GM23338 (cell line): ENCODE measurements at regions not wholly inside any gene's neighbourhood (a gene's known extent, or its start where the extent isn't known, plus 50 kb on each side); places are given as distances from the start of the nearest gene placed in this dataset.
A peak's percentile ranks its signal among the peaks of the same experiment; 100 is the strongest.

ENCODE experiments used
- ATAC-seq: fragments of 200-7000 bp; cut with Tn5 transposase; 3 replicates; pipeline ENCODE4 v1.9.1; 2020
- DNase-seq: peaks from one replicate; pipeline ENCODE4 v3.0.0-alpha.2; 2015; ENCODE audit warnings: low spot score
- H2AFZ ChIP-seq: fragments of 200-600 bp; sonication (generic); 2 replicates; pipeline ENCODE4 v1.8.0; 2016; ENCODE audit warnings: antibody characterized with exemption, mild to moderate bottlenecking, moderate library complexity
- H3F3A ChIP-seq: fragments of 200-600 bp; sonication (generic); replicated peaks from 2 replicates; pipeline ENCODE4 v1.8.0; 2017; ENCODE audit warnings: antibody characterized with exemption, mixed run types, low read depth
- H3K27ac ChIP-seq: fragments of 200-600 bp; sonication (generic); 2 replicates; pipeline ENCODE4 v1.6.1; 2016; ENCODE audit warnings: low read depth
- H3K27me3 ChIP-seq: fragments of 200-600 bp; sonication (generic); 2 replicates; pipeline ENCODE4 v1.8.0; 2016; ENCODE audit warnings: mild to moderate bottlenecking, mixed run types, moderate library complexity; ENCODE audit not compliant: insufficient read depth
- H3K36me3 ChIP-seq: fragments of 200-600 bp; sonication (generic); 2 replicates; pipeline ENCODE4 v1.8.0; 2016; ENCODE audit warnings: mild to moderate bottlenecking; ENCODE audit not compliant: insufficient read depth
- H3K4me1 ChIP-seq: fragments of 200-600 bp; sonication (generic); 2 replicates; pipeline ENCODE4 v1.8.0; 2016; ENCODE audit warnings: mild to moderate bottlenecking, moderate library complexity; ENCODE audit not compliant: insufficient read depth
- H3K4me2 ChIP-seq: fragments of 200-600 bp; sonication (generic); 2 replicates; pipeline ENCODE4 v1.7.1; 2017; ENCODE audit warnings: mixed run types
- H3K4me3 ChIP-seq: fragments of 200-600 bp; sonication (generic); 2 replicates; pipeline ENCODE4 v1.6.1; 2016; ENCODE audit warnings: mixed run types
- H3K79me2 ChIP-seq: fragments of 200-600 bp; sonication (generic); replicated peaks from 2 replicates; pipeline ENCODE4 v1.8.0; 2017; ENCODE audit warnings: mild to moderate bottlenecking; ENCODE audit not compliant: insufficient read depth
- H3K9me2 ChIP-seq: fragments of 200-600 bp; sonication (generic); 2 replicates; pipeline ENCODE4 v1.8.0; 2017; ENCODE audit not compliant: insufficient read depth
- H4K20me1 ChIP-seq: fragments of 200-600 bp; sonication (generic); replicated peaks from 2 replicates; pipeline ENCODE4 v1.8.0; 2017; ENCODE audit warnings: mild to moderate bottlenecking; ENCODE audit not compliant: insufficient read depth
- H3K27ac Mint-ChIP-seq: 2 replicates; pipeline ENCODE4 v1.8.0; 2020; ENCODE audit warnings: inconsistent platforms, mild to moderate bottlenecking, moderate library complexity, mixed read lengths
- H3K27me3 Mint-ChIP-seq: 3 replicates; pipeline ENCODE4 v1.8.0; 2022; ENCODE audit warnings: low read depth, mild to moderate bottlenecking, moderate library complexity, mixed read lengths, inconsistent platforms; ENCODE audit not compliant: insufficient read depth, poor library complexity
- H3K36me3 Mint-ChIP-seq: 3 replicates; pipeline ENCODE4 v1.8.0; 2021; ENCODE audit warnings: low read depth, mild to moderate bottlenecking, inconsistent platforms, moderate library complexity, mixed read lengths
- H3K4me1 Mint-ChIP-seq: 3 replicates; pipeline ENCODE4 v1.8.0; 2020; ENCODE audit warnings: mild to moderate bottlenecking, inconsistent platforms, mixed read lengths
- H3K4me3 Mint-ChIP-seq: 3 replicates; pipeline ENCODE4 v1.8.0; 2021; ENCODE audit warnings: moderate library complexity, mild to moderate bottlenecking, inconsistent platforms, mixed read lengths
- H3K9me3 Mint-ChIP-seq: 3 replicates; pipeline ENCODE4 v1.8.0; 2020; ENCODE audit warnings: moderate library complexity, mild to moderate bottlenecking, inconsistent platforms, mixed read lengths
- CTCF ChIP-seq, 2 experiments: fragments of 200-600 bp in 1 of 2; sonication (generic) in 1 of 2; conservative IDR thresholded peaks; 2 replicates each; pipeline versions ENCODE4 v1.5.1 to v1.6.1; 2016 to 2017; ENCODE audit warnings: antibody characterized with exemption in 2 of 2, low read depth in 2 of 2, mild to moderate bottlenecking in 2 of 2, moderate library complexity in 1 of 2
- ETS1 ChIP-seq: IDR thresholded peaks from 2 replicates; pipeline ENCODE4 v1.6.1; 2016; ENCODE audit warnings: antibody characterized with exemption
- EZH2 ChIP-seq: fragments of 200-600 bp; sonication (generic); IDR thresholded peaks from one replicate; pipeline ENCODE4 v1.8.0; 2017; ENCODE audit warnings: antibody characterized with exemption, mild to moderate bottlenecking, low read depth; ENCODE audit not compliant: unreplicated experiment
- JUNB ChIP-seq: IDR thresholded peaks from one replicate; pipeline ENCODE4 v1.6.1; 2016; ENCODE audit warnings: antibody characterized with exemption; ENCODE audit not compliant: unreplicated experiment
- NANOG ChIP-seq: IDR thresholded peaks from 2 replicates; pipeline ENCODE4 v1.6.1; 2016; ENCODE audit warnings: antibody characterized with exemption, borderline replicate concordance
- POLR2AphosphoS5 ChIP-seq: IDR thresholded peaks from 2 replicates; pipeline ENCODE4 v1.6.1; 2016; ENCODE audit warnings: antibody characterized with exemption, low read depth
- REST ChIP-seq: IDR thresholded peaks from one replicate; pipeline ENCODE4 v1.6.1; 2018; ENCODE audit warnings: antibody characterized with exemption; ENCODE audit not compliant: unreplicated experiment
- STAT1 ChIP-seq: IDR thresholded peaks from one replicate; pipeline ENCODE4 v1.6.1; 2016; ENCODE audit warnings: antibody characterized with exemption; ENCODE audit not compliant: unreplicated experiment
- ZNF114 ChIP-seq: fragments of 250-450 bp; sonication (Bioruptor Pico); IDR thresholded peaks from 2 replicates; pipeline ENCODE4 v1.5.0; 2020; ENCODE audit warnings: mild to moderate bottlenecking, moderate library complexity
- ZNF331 ChIP-seq: fragments of 250-450 bp; sonication (Bioruptor Pico); IDR thresholded peaks from 2 replicates; pipeline ENCODE4 v1.5.0; 2020; ENCODE audit warnings: low read depth, mild to moderate bottlenecking, moderate library complexity

- no peak for TF ChIP-seq EZH2
- TF ChIP-seq ZNF331 (CRISPR knock-in tag), result no peak
- TF ChIP-seq ETS1, result no peak
- TF ChIP-seq REST, result no peak
- TF ChIP-seq NANOG, result no peak
Observed at GRCh38 chr9:79257228-79257781, 314.5 kb upstream of the TLE4 start (continued).

DNA sequence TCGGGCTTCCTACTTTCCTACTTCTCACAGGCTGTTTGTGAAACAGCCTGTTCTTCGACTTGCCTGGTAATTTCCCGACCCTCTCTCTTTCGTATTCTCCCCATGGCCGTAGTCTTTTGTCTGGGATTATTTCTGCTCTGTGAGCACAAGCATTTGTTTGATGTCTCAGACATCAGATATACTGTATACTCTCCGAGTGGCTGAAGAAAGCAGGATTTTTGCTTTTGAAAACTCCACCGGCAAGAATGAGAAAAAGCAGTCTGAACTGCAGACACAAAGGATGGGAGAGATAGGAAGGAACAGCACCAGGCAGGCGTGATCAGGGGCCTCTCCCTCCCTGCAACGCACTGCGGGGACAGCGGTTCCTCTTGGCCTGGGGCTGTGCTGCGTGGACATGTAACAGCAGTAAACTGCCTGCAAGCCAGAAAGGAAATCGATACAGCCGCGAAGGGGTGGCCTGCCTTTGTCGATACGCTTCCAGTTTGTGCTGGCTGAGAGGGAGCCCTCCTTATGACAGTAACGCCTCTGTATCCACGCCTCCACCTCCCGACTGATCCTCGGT, 313.9 kb upstream of the TLE4 start:
- H3K9me2 ChIP-seq, result no peaks in the 10 kb centered on the region
- no peaks in the 10 kb centered on the region for H3K79me2 ChIP-seq
- no peak overlapping the region for H3K27ac ChIP-seq
- Mint-ChIP-seq H3K4me1 (no peaks in the 10 kb centered on the region), H3K36me3 (no peaks in the 10 kb centered on the region), H3K4me3 (no peak overlapping the region), H3K9me3 (no peaks in the 10 kb centered on the region; the same call in 2 of the 3 replicates), H3K27me3 (no peaks in the 10 kb centered on the region), H3K27ac (no peak overlapping the region)
- peak; percentile 10 for DNase-seq
- H3K36me3 ChIP-seq, result no peaks in the 10 kb centered on the region
- no peaks in the 10 kb centered on the region for H4K20me1 ChIP-seq
- H3K4me1 ChIP-seq, result peaks cover 16% of the 10 kb centered on the region; the same call in 1 of the 2 replicates
- ATAC-seq, result peak; percentile 68
- peak overlapping the region; percentile 91; the same call in 1 of the 2 replicates for H2AFZ ChIP-seq
- H3K4me2 ChIP-seq, result no peak overlapping the region
- H3K27me3 ChIP-seq, result no peaks in the 10 kb centered on the region
- no peaks in the 10 kb centered on the region for H3F3A ChIP-seq
- no peak overlapping the region for H3K4me3 ChIP-seq
- TF ChIP-seq ZNF331 (CRISPR knock-in tag) (no peak), JUNB (no peak), ZNF114 (CRISPR knock-in tag) (no peak), NANOG (no peak), POLR2AphosphoS5 (no peak), ETS1 (no peak), CTCF (conservative IDR thresholded peaks at IDR 0.05; ENCODE audit: low read depth in 2 of 2) (no peak), STAT1 (no peak)
